GM21423 (cell line): ENCODE measurements at regions not wholly inside any gene's neighbourhood (a gene's known extent, or its start where the extent isn't known, plus 50 kb on each side); places are given as distances from the start of the nearest gene placed in this dataset.
"Not testable (repeated sequence)": the region's sequence is repeated elsewhere in the genome, so short reads cannot be mapped to it uniquely, and the experiment has no call there.

Experiments
- ATAC-seq: cut with Tn5 transposase; IDR thresholded peaks from one replicate; pipeline ENCODE4 v1.9.1; 2021; ENCODE audit warnings: mild to moderate bottlenecking, moderate library complexity; ENCODE audit not compliant: unreplicated experiment

GRCh38 chr18:55706898-55707297, 118.9 kb upstream of the TCF4 start:
- no peak for ATAC-seq

GRCh38 chr18:55699233-55699765, 111.3 kb upstream of the TCF4 start:
- ATAC-seq, result no peak

- ATAC-seq, result no peak
Observed at GRCh38 chr18:55696811-55697210, 108.8 kb upstream of the TCF4 start.

GRCh38 chr18:55695091-55695490, 107.1 kb upstream of the TCF4 start:
- no peak for ATAC-seq

GRCh38 chr18:55694291-55694690, 106.3 kb upstream of the TCF4 start:
- ATAC-seq, result no peak

- no peak for ATAC-seq
Observed at GRCh38 chr18:55688030-55688429, 100.0 kb upstream of the TCF4 start.

GRCh38 chr18:55687106-55687505, 99.1 kb upstream of the TCF4 start:
- no peak for ATAC-seq

GRCh38 chr18:55685638-55686037, 97.6 kb upstream of the TCF4 start:
- no peak for ATAC-seq

GRCh38 chr18:55672574-55673361, 84.8 kb upstream of the TCF4 start:
- ATAC-seq, result no peak

- no peak for ATAC-seq
Observed at GRCh38 chr18:55665506-55665905, 77.5 kb upstream of the TCF4 start.

GRCh38 chr18:55664758-55665400, 76.9 kb upstream of the TCF4 start:
- ATAC-seq, result not testable (repeated sequence)

- ATAC-seq, result no peak
Observed at GRCh38 chr18:55663891-55664290, 75.9 kb upstream of the TCF4 start.

GRCh38 chr18:55658598-55658997, 70.6 kb upstream of the TCF4 start:
- no peak for ATAC-seq

- ATAC-seq, result no peak
Observed at GRCh38 chr18:55657572-55658331, 69.8 kb upstream of the TCF4 start.

GRCh38 chr18:55654986-55655385, 67.0 kb upstream of the TCF4 start:
- ATAC-seq, result no peak

GRCh38 chr18:55651236-55651635, 63.2 kb upstream of the TCF4 start:
- no peak for ATAC-seq

GRCh38 chr18:55650363-55650870, 62.4 kb upstream of the TCF4 start:
- ATAC-seq, result no peak

- no peak for ATAC-seq
Observed at GRCh38 chr18:55647331-55647730, 59.3 kb upstream of the TCF4 start.

- no peak for ATAC-seq
Observed at GRCh38 chr18:55642191-55642590, 54.2 kb upstream of the TCF4 start.

- ATAC-seq, result no peak
Observed at GRCh38 chr18:55641486-55641885, 53.5 kb upstream of the TCF4 start.
